Stimulated activated CD4-positive, alpha-beta T cell treated with anti-CD3 and anti-CD28 coated beads, Interleukin-1b, Interleukin-23, amount 100 ng/mL, for 48 hours (primary cell): ENCODE measurements at regions not wholly inside any gene's neighbourhood (a gene's known extent, or its start where the extent isn't known, plus 50 kb on each side); places are given as distances from the start of the nearest gene placed in this dataset.
"Not testable (repeated sequence)": the region's sequence is repeated elsewhere in the genome, so short reads cannot be mapped to it uniquely, and the experiment has no call there.

ENCODE experiments used
- DNase-seq: peaks from one replicate; pipeline ENCODE4 v3.0.0-alpha.2; 2020

- no peak for DNase-seq
Observed at GRCh38 chr14:86942936-86943335, 1050.0 kb downstream of the GALC start.

GRCh38 chr14:86940106-86940505 lies 1052.9 kb downstream of the GALC start:
- DNase-seq, result no peak

GRCh38 chr14:86938320-86938719 lies 1054.7 kb downstream of the GALC start:
- no peak for DNase-seq

- no peak for DNase-seq
Observed at GRCh38 chr14:86936556-86936955, 1056.4 kb downstream of the GALC start.

GRCh38 chr14:86935241-86935885 lies 1057.6 kb downstream of the GALC start:
- no peak for DNase-seq

- DNase-seq, result no peak
Observed at GRCh38 chr14:86933958-86934595, 1058.9 kb downstream of the GALC start.

GRCh38 chr14:86933460-86933859 lies 1059.5 kb downstream of the GALC start:
- DNase-seq, result no peak

GRCh38 chr14:86915406-86915805 lies 1077.6 kb downstream of the GALC start:
- DNase-seq, result no peak

GRCh38 chr14:86912709-86913108 lies 1080.3 kb downstream of the GALC start:
- DNase-seq, result no peak

- DNase-seq, result no peak
Observed at GRCh38 chr14:86911486-86911885, 1081.5 kb downstream of the GALC start.

GRCh38 chr14:86905386-86905926 lies 1087.5 kb downstream of the GALC start:
- not testable (repeated sequence) for DNase-seq

- DNase-seq, result no peak
Observed at GRCh38 chr14:86902176-86902950, 1090.6 kb downstream of the GALC start.

- DNase-seq, result no peak
Observed at GRCh38 chr14:86897704-86898513, 1095.1 kb downstream of the GALC start.

GRCh38 chr14:86897224-86897623 lies 1095.8 kb downstream of the GALC start:
- no peak for DNase-seq

GRCh38 chr14:86896701-86897100 lies 1096.3 kb downstream of the GALC start:
- no peak for DNase-seq

- DNase-seq, result no peak
Observed at GRCh38 chr14:86892152-86892956, 1100.6 kb downstream of the GALC start.

GRCh38 chr14:86885280-86885679 lies 1107.7 kb downstream of the GALC start:
- no peak for DNase-seq

GRCh38 chr14:86884498-86884897 lies 1108.5 kb downstream of the GALC start:
- DNase-seq, result no peak

GRCh38 chr14:86882818-86883217 lies 1110.2 kb downstream of the GALC start:
- DNase-seq, result no peak

GRCh38 chr14:86865934-86866333 lies 1127.0 kb downstream of the GALC start:
- DNase-seq, result no peak

GRCh38 chr14:86858591-86858990 lies 1134.4 kb downstream of the GALC start:
- DNase-seq, result no peak

- DNase-seq, result no peak
Observed at GRCh38 chr14:86858031-86858430, 1135.0 kb downstream of the GALC start.
